BLaER1 (cell line): ENCODE measurements at regions not wholly inside any gene's neighbourhood (a gene's known extent, or its start where the extent isn't known, plus 50 kb on each side); places are given as distances from the start of the nearest gene placed in this dataset.

ENCODE experiments used
- H3K27ac ChIP-seq: shearing (Covaris generic); formaldehyde crosslinking; 2 replicates; pipeline ENCODE4 v1.8.1; 2022
- H3K27me3 ChIP-seq: shearing (Covaris generic); formaldehyde crosslinking; 2 replicates; pipeline ENCODE4 v1.8.1; 2022
- H3K36me3 ChIP-seq: shearing (Covaris generic); formaldehyde crosslinking; 2 replicates; pipeline ENCODE4 v1.8.1; 2022
- H3K4me1 ChIP-seq: shearing (Covaris generic); formaldehyde crosslinking; 2 replicates; pipeline ENCODE4 v1.8.1; 2022
- H3K4me2 ChIP-seq: shearing (Covaris generic); formaldehyde crosslinking; 2 replicates; pipeline ENCODE4 v1.8.1; 2022
- H3K4me3 ChIP-seq: shearing (Covaris generic); formaldehyde crosslinking; 2 replicates; pipeline ENCODE4 v1.8.1; 2022
- H3K9ac ChIP-seq: shearing (Covaris generic); formaldehyde crosslinking; 2 replicates; pipeline ENCODE4 v1.8.1; 2022
- H3K9me3 ChIP-seq: shearing (Covaris generic); formaldehyde crosslinking; 2 replicates; pipeline ENCODE4 v1.8.1; 2022
- H4K20me1 ChIP-seq: shearing (Covaris generic); formaldehyde crosslinking; 2 replicates; pipeline ENCODE4 v1.8.1; 2022
- Cebpa-rat ChIP-seq: shearing (Covaris generic); IDR thresholded peaks from 2 replicates; pipeline ENCODE4 v1.8.1; 2022

DNA sequence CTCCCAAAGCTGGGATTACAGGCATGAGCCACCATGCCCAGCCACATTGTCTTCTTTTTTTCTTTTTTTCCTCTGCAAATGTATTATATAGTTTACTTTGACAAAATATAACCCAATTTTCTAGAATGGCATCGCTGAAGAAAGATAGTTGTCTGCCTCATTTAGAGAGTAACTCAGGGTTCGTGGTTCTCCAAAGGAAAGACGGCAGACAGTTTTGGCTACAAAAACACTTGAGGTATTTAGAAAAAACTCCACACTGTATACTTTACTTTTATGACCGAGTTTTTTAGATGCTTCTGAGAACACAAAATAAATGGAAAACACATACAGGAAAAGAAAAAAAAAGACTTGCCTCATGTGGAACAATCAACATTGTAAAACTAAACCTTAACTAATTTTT lies 369.1 kb upstream of the ATP2B1 start:
- H3K27me3 ChIP-seq: no peaks in the 10 kb centered on the region

DNA sequence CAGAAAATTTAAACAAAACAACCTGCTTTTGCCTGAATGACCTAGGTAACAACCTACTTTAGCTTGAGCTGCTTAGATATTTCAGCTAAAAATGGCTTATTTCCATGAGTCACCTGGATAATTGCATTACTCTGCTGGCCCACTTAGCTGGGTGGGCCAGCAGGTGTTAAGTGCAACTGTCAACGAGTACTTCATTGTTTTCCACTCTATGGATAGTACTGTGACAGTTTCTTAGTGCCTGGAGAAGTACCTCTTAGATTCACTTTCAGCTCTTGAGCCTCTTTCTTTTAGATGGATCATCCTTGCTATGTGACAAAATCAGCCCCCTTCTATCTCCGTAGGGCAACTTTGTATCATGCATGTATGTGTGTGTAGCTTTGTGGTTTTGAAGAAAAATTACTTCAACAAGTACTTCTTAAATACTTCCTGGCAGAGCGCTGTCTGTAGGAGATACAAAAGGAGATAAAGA lies 368.2 kb upstream of the ATP2B1 start:
- H3K36me3 ChIP-seq: no peaks in the 10 kb centered on the region
- H3K9ac ChIP-seq: no peak overlapping the region
- no peaks in the 10 kb centered on the region for H3K9me3 ChIP-seq
- no peaks in the 10 kb centered on the region for H3K4me1 ChIP-seq
- no peaks in the 10 kb centered on the region for H3K27me3 ChIP-seq
- H4K20me1 ChIP-seq: no peaks in the 10 kb centered on the region
- no peak overlapping the region for H3K27ac ChIP-seq
- no peak overlapping the region for H3K4me2 ChIP-seq
- TF ChIP-seq Cebpa-rat: no peak
- no peak overlapping the region for H3K4me3 ChIP-seq

More for the DNA sequence above, 369.1 kb upstream of the ATP2B1 start:
- no peak overlapping the region for H3K4me3 ChIP-seq
- no peaks in the 10 kb centered on the region for H3K9me3 ChIP-seq
- no peak overlapping the region for H3K27ac ChIP-seq
- no peak overlapping the region for H3K4me2 ChIP-seq
- H4K20me1 ChIP-seq: no peaks in the 10 kb centered on the region
- H3K4me1 ChIP-seq: no peaks in the 10 kb centered on the region
- H3K9ac ChIP-seq: no peak overlapping the region
- H3K36me3 ChIP-seq: no peaks in the 10 kb centered on the region
- TF ChIP-seq Cebpa-rat: no peak

DNA sequence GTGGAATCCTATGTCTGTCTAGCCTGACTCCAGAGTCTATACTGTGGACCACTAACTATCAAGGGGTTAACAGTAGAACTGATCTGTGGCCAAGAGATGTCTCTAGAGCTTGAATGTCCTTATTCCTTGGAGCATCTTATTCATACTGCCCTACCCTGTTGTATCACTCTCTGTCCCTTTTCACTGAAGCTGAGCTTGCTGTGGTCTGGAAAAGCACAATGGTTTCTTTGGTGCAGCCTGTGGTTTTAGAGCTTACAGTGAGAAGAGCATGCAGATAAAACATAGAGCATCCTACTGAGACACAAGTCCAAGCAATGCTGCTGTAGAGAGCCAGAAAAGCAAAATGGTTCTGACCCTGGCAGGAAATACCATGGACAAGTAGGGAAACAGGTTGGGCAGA lies 367.0 kb upstream of the ATP2B1 start:
- no peak overlapping the region for H3K4me2 ChIP-seq

DNA sequence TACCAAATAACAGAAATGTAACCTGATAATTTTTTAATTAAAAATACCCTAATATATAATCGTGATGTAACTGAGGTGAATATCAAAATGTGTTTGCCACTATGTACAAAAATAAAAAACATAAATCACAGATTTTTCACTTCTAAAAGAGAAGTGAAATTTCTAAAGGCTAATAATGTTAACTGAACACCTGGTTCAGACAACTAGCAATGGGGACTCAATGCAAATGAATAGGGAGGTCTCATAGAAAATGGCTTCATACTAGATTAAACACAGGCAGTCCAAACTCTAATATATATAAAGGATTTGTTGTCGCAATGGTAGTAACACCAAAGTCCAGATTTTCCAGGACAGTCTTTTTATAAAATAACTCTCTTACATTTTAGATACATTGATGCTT lies 365.4 kb upstream of the ATP2B1 start:
- TF ChIP-seq Cebpa-rat: no peak
- no peak overlapping the region for H3K9ac ChIP-seq

More for the DNA sequence above, 367.0 kb upstream of the ATP2B1 start:
- TF ChIP-seq Cebpa-rat: no peak
- Histone ChIP-seq H3K4me1 (no peaks in the 10 kb centered on the region), H3K27ac (no peak overlapping the region), H3K9ac (no peak overlapping the region), H3K27me3 (no peaks in the 10 kb centered on the region), H4K20me1 (no peaks in the 10 kb centered on the region), H3K36me3 (no peaks in the 10 kb centered on the region), H3K9me3 (peaks cover 6% of the 10 kb centered on the region), H3K4me3 (no peak overlapping the region)

DNA sequence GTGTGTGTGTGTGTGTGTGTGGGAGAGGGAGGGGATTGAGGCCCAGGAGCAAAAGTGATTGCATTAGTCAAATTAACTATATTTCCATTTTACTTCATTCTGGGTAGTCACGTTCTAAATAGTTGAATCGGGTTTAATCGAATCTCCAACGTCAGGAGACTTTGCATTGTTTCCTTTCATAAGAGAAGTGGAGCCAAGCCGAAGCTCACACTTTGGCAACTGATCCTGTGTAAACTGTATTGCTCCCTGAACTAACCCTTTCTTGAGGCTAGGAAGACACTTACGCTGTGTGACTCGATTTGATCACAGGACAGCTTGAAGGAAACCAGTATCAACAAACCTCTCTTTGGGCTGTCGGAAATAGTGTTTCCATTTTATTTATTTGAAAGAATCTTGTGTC lies 363.4 kb upstream of the ATP2B1 start:
- no peak for TF ChIP-seq Cebpa-rat
- no peaks in the 10 kb centered on the region for H3K4me1 ChIP-seq
- no peaks in the 10 kb centered on the region for H4K20me1 ChIP-seq
- no peak overlapping the region for H3K9ac ChIP-seq
- H3K4me3 ChIP-seq: no peak overlapping the region
- H3K4me2 ChIP-seq: no peak overlapping the region
- H3K36me3 ChIP-seq: no peaks in the 10 kb centered on the region
- H3K27ac ChIP-seq: no peak overlapping the region
- H3K27me3 ChIP-seq: no peaks in the 10 kb centered on the region
- H3K9me3 ChIP-seq: peaks cover 26% of the 10 kb centered on the region

More for the DNA sequence above, 365.4 kb upstream of the ATP2B1 start:
- Histone ChIP-seq H3K4me1 (no peaks in the 10 kb centered on the region), H3K27me3 (no peaks in the 10 kb centered on the region), H3K4me3 (no peak overlapping the region), H3K9me3 (peaks cover 12% of the 10 kb centered on the region), H3K27ac (no peak overlapping the region), H3K36me3 (no peaks in the 10 kb centered on the region), H4K20me1 (no peaks in the 10 kb centered on the region), H3K4me2 (no peak overlapping the region)

DNA sequence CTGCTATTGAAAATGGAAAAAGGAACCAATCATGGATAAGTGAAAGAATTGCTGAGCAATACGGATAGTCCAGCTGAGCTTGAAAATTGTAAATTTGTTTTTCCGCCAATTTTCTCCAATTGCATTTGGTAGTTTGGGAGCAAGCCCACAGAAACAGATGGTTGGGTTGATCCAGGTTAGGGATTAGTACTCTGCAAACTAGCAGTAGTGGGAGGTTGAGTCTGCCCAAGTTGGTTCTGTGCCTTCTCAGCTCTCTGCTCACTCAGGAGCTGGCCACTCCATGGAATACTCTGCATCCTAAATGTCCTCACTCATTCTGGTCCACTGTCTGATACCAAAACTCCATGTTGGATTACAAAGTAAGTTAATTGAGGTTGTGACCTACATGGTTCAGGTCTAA lies 361.1 kb upstream of the ATP2B1 start:
- Histone ChIP-seq H3K9ac (no peak overlapping the region), H3K36me3 (no peaks in the 10 kb centered on the region), H3K4me2 (no peak overlapping the region), H3K27me3 (no peaks in the 10 kb centered on the region), H3K4me1 (peaks cover 21% of the 10 kb centered on the region), H4K20me1 (no peaks in the 10 kb centered on the region), H3K27ac (no peak overlapping the region), H3K9me3 (peaks cover 27% of the 10 kb centered on the region), H3K4me3 (no peak overlapping the region)
- TF ChIP-seq Cebpa-rat: no peak

DNA sequence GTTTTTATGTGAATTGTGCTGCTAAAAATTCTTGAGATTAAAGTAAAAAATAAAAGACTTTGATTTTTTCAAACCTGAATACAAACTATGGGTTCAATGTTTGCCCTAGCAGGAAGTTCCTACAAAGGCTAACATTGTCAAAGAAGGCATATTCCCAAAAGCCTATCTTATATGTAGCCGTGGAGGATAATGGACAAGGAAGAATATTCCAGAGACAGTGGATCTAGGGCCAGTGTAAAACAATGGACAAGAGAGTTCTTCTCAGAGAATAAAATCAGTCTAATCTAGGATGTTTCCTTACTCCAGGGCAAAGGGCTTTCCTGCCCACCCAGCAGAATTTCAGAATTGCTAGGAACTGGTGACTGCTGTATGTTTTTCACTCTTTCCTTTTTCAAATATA lies 359.2 kb upstream of the ATP2B1 start:
- Histone ChIP-seq H3K4me3 (no peak overlapping the region), H3K4me1 (peaks cover 24% of the 10 kb centered on the region), H4K20me1 (no peaks in the 10 kb centered on the region), H3K9me3 (peaks cover 27% of the 10 kb centered on the region), H3K27me3 (no peaks in the 10 kb centered on the region), H3K9ac (no peak overlapping the region), H3K36me3 (no peaks in the 10 kb centered on the region), H3K4me2 (no peak overlapping the region), H3K27ac (no peak overlapping the region)
- no peak for TF ChIP-seq Cebpa-rat

DNA sequence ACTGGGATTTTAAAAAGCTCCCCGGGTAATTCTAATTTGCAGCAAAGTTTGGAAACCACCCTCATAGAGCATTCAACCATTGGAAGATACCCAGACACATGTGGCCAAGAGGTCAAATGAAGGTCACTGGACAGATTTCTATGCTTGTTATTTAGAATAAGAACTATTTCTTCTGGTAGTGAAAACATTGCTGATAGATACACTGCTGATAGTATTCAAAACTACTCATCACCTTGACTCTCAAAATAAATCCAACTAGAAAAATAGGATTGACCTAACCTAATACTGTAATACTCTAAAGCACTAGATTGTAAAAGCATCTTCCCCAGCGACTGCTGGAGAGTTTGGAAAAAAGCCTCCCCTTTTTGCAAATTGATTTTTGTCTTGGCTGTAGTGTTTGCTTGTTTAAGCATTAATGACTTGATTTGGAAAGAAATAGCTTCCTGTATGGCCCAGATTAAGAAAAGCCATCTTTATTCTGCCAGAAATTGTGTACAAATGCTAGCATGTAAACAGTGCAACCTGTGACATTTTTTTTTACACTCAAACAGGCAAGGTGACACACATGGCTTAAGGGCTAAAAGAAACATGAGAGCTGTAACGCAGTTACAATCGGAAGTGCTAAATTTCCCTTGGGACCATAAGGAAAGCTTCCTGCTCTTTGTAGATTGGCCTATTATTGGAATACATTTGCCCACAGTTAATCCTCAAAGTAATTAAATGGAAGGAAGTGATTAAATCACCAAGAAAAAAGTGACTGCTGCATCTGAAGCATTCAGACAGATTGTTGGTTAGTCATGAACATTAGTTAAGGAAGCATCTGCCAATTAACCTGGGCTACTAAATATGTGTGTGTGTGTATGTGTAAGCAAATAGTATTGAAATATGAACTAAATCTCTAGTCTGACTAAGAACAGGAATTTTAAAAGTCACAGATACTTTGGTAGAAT lies 356.5 kb upstream of the ATP2B1 start:
- Histone ChIP-seq H3K4me1 (peaks cover 24% of the 10 kb centered on the region), H3K9ac (no peak overlapping the region), H3K9me3 (peaks cover 16% of the 10 kb centered on the region; the same call in 1 of the 2 replicates), H3K4me2 (peak overlapping the region; percentile 71), H3K27ac (peak overlapping the region; percentile 31; the same call in 1 of the 2 replicates), H3K4me3 (no peak overlapping the region; the same call in 1 of the 2 replicates), H3K36me3 (no peaks in the 10 kb centered on the region), H3K27me3 (no peaks in the 10 kb centered on the region), H4K20me1 (no peaks in the 10 kb centered on the region)
- no peak for TF ChIP-seq Cebpa-rat

DNA sequence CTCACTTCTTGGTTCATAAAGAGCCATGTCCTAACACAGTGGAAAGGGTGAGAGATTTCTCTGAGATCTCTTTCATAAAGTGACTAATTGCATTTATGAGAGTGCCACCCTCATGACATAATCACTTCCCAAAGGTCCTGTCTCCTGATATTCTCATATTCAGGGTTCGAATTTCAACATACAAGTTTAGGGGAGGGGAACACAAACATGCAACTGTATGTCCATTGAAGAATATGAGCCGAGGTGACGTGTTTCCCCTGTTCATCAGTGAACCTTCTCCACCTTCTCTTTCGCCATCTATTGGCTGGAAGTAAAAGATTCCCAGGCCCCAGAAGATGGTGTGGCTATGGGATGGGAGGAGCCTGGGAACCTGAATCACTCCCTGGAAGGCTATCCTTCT lies 354.2 kb upstream of the ATP2B1 start:
- Histone ChIP-seq H3K27ac (no peak overlapping the region), H3K4me1 (peaks cover 24% of the 10 kb centered on the region)

DNA sequence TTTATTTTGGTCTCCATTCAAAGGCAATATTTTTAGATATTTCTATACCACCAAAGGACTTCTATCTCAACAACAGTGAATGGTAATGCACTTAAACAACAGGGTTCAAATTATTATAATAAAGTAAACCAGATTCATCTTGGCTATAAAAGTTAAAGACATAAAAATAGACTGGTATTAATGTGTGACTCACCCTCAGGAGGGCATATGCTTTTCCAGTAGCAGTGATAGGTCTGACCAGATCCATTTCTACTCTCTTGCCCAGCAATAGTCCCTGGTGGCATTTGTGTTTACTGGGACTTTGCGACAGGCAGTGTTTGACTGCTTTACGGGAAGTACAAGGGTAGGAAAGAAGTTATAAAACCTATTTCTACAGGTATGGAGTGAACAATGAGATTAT lies 353.2 kb upstream of the ATP2B1 start:
- H3K36me3 ChIP-seq: no peaks in the 10 kb centered on the region
- H3K27ac ChIP-seq: no peak overlapping the region
- H3K4me2 ChIP-seq: no peak overlapping the region

More for the DNA sequence above, 354.2 kb upstream of the ATP2B1 start:
- no peaks in the 10 kb centered on the region for H3K27me3 ChIP-seq
- H3K4me2 ChIP-seq: no peak overlapping the region
- TF ChIP-seq Cebpa-rat: no peak
- H3K9ac ChIP-seq: no peak overlapping the region
- H3K4me3 ChIP-seq: no peak overlapping the region
- 0 out of 2 replicates have a peak, but pooled peaks cover 4% of the 10 kb centered on the region for H3K9me3 ChIP-seq
- no peaks in the 10 kb centered on the region for H4K20me1 ChIP-seq
- no peaks in the 10 kb centered on the region for H3K36me3 ChIP-seq

More for the DNA sequence above, 353.2 kb upstream of the ATP2B1 start:
- Histone ChIP-seq H3K4me1 (peaks cover 24% of the 10 kb centered on the region), H3K9ac (no peak overlapping the region), H3K27me3 (no peaks in the 10 kb centered on the region), H3K9me3 (no peaks in the 10 kb centered on the region), H4K20me1 (no peaks in the 10 kb centered on the region), H3K4me3 (no peak overlapping the region)
- no peak for TF ChIP-seq Cebpa-rat
